Esophagus muscularis mucosa (tissue), 4 donors: ENCODE measurements at regions not wholly inside any gene's neighbourhood (a gene's known extent, or its start where the extent isn't known, plus 50 kb on each side); places are given as distances from the start of the nearest gene placed in this dataset.

ENCODE experiments used
- DNase-seq: peaks from one replicate; pipeline ENCODE4 v3.0.0-alpha.2; 2017; ENCODE audit errors: extremely low spot score
- H3K27ac ChIP-seq, 4 donors: fragments of 200-600 bp; sonication (generic); replicated peaks in 1 of 4; 1 replicate in 3 of 4; 2 replicates in 1 of 4; pipeline ENCODE4 v1.5.1; 2016 to 2019; ENCODE audit warnings: mild to moderate bottlenecking in 1 of 4
- H3K27me3 ChIP-seq, 4 donors: fragments of 200-600 bp; sonication (generic); one replicate each; pipeline versions ENCODE4 v1.5.1 to v1.6.0; 2016 to 2019
- H3K36me3 ChIP-seq, 4 donors: fragments of 200-600 bp; sonication (generic); one replicate each; pipeline ENCODE4 v1.5.1; 2016 to 2019
- H3K4me1 ChIP-seq, 4 donors: fragments of 200-600 bp; sonication (generic); one replicate each; pipeline ENCODE4 v1.5.1; 2016 to 2019
- H3K4me3 ChIP-seq, 4 donors: fragments of 200-600 bp; sonication (generic); 1 replicate in 2 of 4; 2 replicates in 2 of 4; pipeline ENCODE4 v1.5.1; 2016 to 2019; ENCODE audit warnings: mild to moderate bottlenecking in 4 of 4, moderate library complexity in 1 of 4
- H3K9me3 ChIP-seq, 4 donors: fragments of 200-600 bp; sonication (generic); 1 replicate in 3 of 4; 2 replicates in 1 of 4; pipeline ENCODE4 v1.5.1; 2016 to 2019
- CTCF ChIP-seq, 3 experiments: fragments of 200-600 bp in 2 of 3; fragments of 450-650 bp in 1 of 3; sonication (generic) in 2 of 3; IDR thresholded peaks; one replicate each; pipeline ENCODE4 v1.5.1; 2017 to 2019; ENCODE audit warnings: antibody characterized with exemption in 3 of 3, mild to moderate bottlenecking in 2 of 3, moderate library complexity in 1 of 3
- EP300 ChIP-seq: sonication (generic); formaldehyde crosslinking; IDR thresholded peaks from one replicate; pipeline ENCODE4 v1.6.1; 2017; ENCODE audit warnings: antibody characterized with exemption
- POLR2A ChIP-seq: fragments of 450-650 bp; IDR thresholded peaks from one replicate; pipeline ENCODE4 v1.6.1; 2017; ENCODE audit warnings: antibody characterized with exemption, moderate library complexity, mild to moderate bottlenecking, low read depth
- POLR2AphosphoS5 ChIP-seq, 2 donors: sonication (generic); formaldehyde crosslinking; IDR thresholded peaks; one replicate each; pipeline ENCODE4 v1.6.1; 2017; ENCODE audit warnings: antibody characterized with exemption in 2 of 2
- WGBS: methylation state at CpG from one replicate; pipeline ENCODE4 v1.1.5; 2018; 5-methylcytosine and 5-hydroxymethylcytosine counted together
- intact Hi-C: fragments of 100-400 bp; cut with DNase I; formaldehyde crosslinking; loops from one replicate; pipeline ENCODE4 v1.15.1; 2023

GRCh38 chr11:116502641-116503061 lies 270.1 kb downstream of the BUD13 start:
- peaks cover 0 to 90% (median 3%) of the 10 kb centered on the region in 4 donors for H3K27me3 ChIP-seq
- H3K27ac ChIP-seq = no peak overlapping the region
- TF ChIP-seq CTCF (IDR thresholded peaks at IDR 0.05) (no peak), EP300 (no peak), POLR2AphosphoS5 (IDR thresholded peaks at IDR 0.05) (no peak), POLR2A (no peak)
- DNase-seq = no peak
- 94% methylated on average over 6 of the region's 6 CpGs for WGBS
- no peaks in the 10 kb centered on the region for H3K36me3 ChIP-seq
- intact Hi-C loops = no loop called here
- H3K4me1 ChIP-seq = peaks cover 0 to 7% (median 6%) of the 10 kb centered on the region in 4 donors
- no peaks in the 10 kb centered on the region for H3K9me3 ChIP-seq
- no peak overlapping the region for H3K4me3 ChIP-seq

GRCh38 chr11:116501728-116502127 lies 271.1 kb downstream of the BUD13 start:
- DNase-seq = no peak
- intact Hi-C loops = no loop called here
- Histone ChIP-seq H3K27me3 (peaks cover 0 to 80% (median 3%) of the 10 kb centered on the region in 4 donors), H3K36me3 (no peaks in the 10 kb centered on the region), H3K4me1 (peaks cover 0 to 7% (median 6%) of the 10 kb centered on the region in 4 donors), H3K9me3 (no peaks in the 10 kb centered on the region), H3K4me3 (no peak overlapping the region), H3K27ac (no peak overlapping the region)
- 76% methylated on average over 7 of the region's 7 CpGs for WGBS
- TF ChIP-seq EP300 (no peak), POLR2AphosphoS5 (IDR thresholded peaks at IDR 0.05) (no peak), POLR2A (no peak), CTCF (IDR thresholded peaks at IDR 0.05) (no peak)

- Histone ChIP-seq H3K36me3 (no peaks in the 10 kb centered on the region), H3K27me3 (peaks cover 0 to 74% (median 3%) of the 10 kb centered on the region in 4 donors)
These were observed 271.7 kb downstream of the BUD13 start for GRCh38 chr11:116500947-116501602.

GRCh38 chr11:116500026-116500946 lies 272.5 kb downstream of the BUD13 start:
- no peak for DNase-seq
- TF ChIP-seq POLR2A (no peak), EP300 (no peak), CTCF (IDR thresholded peaks at IDR 0.05) (no peak), POLR2AphosphoS5 (IDR thresholded peaks at IDR 0.05) (no peak)
- Histone ChIP-seq H3K36me3 (no peaks in the 10 kb centered on the region), H3K4me3 (no peak overlapping the region), H3K27me3 (peaks cover 0 to 68% (median 3%) of the 10 kb centered on the region in 4 donors), H3K9me3 (no peaks in the 10 kb centered on the region), H3K4me1 (peaks cover 0 to 7% (median 6%) of the 10 kb centered on the region in 4 donors), H3K27ac (no peak overlapping the region)
- 58% methylated on average over 28 of the region's 45 CpGs for WGBS
- intact Hi-C loops = no loop called here

More at GRCh38 chr11:116500947-116501602, 271.7 kb downstream of the BUD13 start:
- 23% methylated on average over 18 of the region's 18 CpGs for WGBS
- TF ChIP-seq POLR2A (no peak), POLR2AphosphoS5 (IDR thresholded peaks at IDR 0.05) (no peak), EP300 (no peak), CTCF (IDR thresholded peaks at IDR 0.05) (no peak)
- Histone ChIP-seq H3K4me3 (no peak overlapping the region), H3K9me3 (no peaks in the 10 kb centered on the region), H3K4me1 (peaks cover 0 to 7% (median 6%) of the 10 kb centered on the region in 4 donors), H3K27ac (no peak overlapping the region)
- intact Hi-C loops = no loop called here
- DNase-seq = no peak
